K562 (cell line): ENCODE measurements at regions not wholly inside any gene's neighbourhood (a gene's known extent, or its start where the extent isn't known, plus 50 kb on each side); places are given as distances from the start of the nearest gene placed in this dataset.

Experiments
- ATAC-seq: fragments of 200-7000 bp; cut with Tn5 transposase; 3 replicates; pipeline ENCODE4 v1.9.1; 2020; ENCODE audit warnings: moderate library complexity
- BruUV-seq: library from RNA; stranded (reverse); fragments of 400-500 nt; replicated peaks from 2 replicates; lab custom pipeline; 2021; lab: Mats Ljungman, UMichigan
- CTCF ChIA-PET: fragments of 300-600 bp; formaldehyde crosslinking; extraction: SDS; loops from one replicate; lab custom pipeline; 2021; ENCODE audit warnings: low intra/inter-chr PET ratio; lab: Yijun Ruan, JAX
- POLR2A ChIA-PET: fragments of 300-600, 350-650 bp; sonication (Branson Sonifier 250); formaldehyde crosslinking; extraction: SDS; loops from one replicate; lab custom pipeline; 2021; ENCODE audit warnings: antibody characterized with exemption, inconsistent platforms; lab: Yijun Ruan, JAX
- DNase-seq, 4 experiments: peaks; one replicate each; pipeline versions ENCODE4 v3.0.0 to v3.0.0-alpha.2; 2011 to 2018; ENCODE audit warnings: low spot score in 3 of 4, mixed read lengths in 3 of 4; ENCODE audit errors: extremely low read depth in 1 of 4
- FAIRE-seq: peaks from 2 replicates; lab custom pipeline; 2011; peaks lifted over from hg19 to GRCh38; lab: Jason Lieb, UNC
- H2AFZ ChIP-seq: 2 replicates; pipeline ENCODE4 v1.6.0; 2011; ENCODE audit warnings: low read depth, low read length, control low read depth, inconsistent platforms
- H3K27ac ChIP-seq: fragments of 200-600 bp; 3 replicates; pipeline ENCODE4 v1.8.0; 2011; ENCODE audit warnings: low read depth, mild to moderate bottlenecking, control low read depth, inconsistent platforms, low read length, moderate library complexity, mixed read lengths; ENCODE audit errors: extremely low read depth
- H3K27me3 ChIP-seq, 2 experiments: fragments of 300-600 bp in 1 of 2; 2 replicates in 1 of 2; 3 replicates in 1 of 2; pipeline versions ENCODE4 v1.6.0 to v1.8.0; 2011; ENCODE audit warnings: inconsistent platforms in 2 of 2, low read length in 2 of 2, mild to moderate bottlenecking in 1 of 2, mixed read lengths in 1 of 2, moderate library complexity in 1 of 2; ENCODE audit not compliant: control insufficient read depth in 2 of 2, insufficient read depth in 2 of 2
- H3K36me3 ChIP-seq: fragments of 300-600 bp; 3 replicates; pipeline ENCODE4 v1.8.0; 2011; ENCODE audit warnings: mild to moderate bottlenecking, low read length, inconsistent platforms; ENCODE audit not compliant: control insufficient read depth, insufficient read depth
- H3K4me1 ChIP-seq, 2 experiments: fragments of 200-600 bp in 1 of 2; replicated peaks in 1 of 2; 2 replicates in 1 of 2; 3 replicates in 1 of 2; pipeline versions ENCODE4 v1.5.1 to v1.8.0; 2011; ENCODE audit warnings: inconsistent platforms in 2 of 2, low read length in 2 of 2, mild to moderate bottlenecking in 1 of 2, mixed read lengths in 1 of 2, moderate library complexity in 1 of 2; ENCODE audit not compliant: control insufficient read depth in 2 of 2, insufficient read depth in 2 of 2
- H3K4me2 ChIP-seq: 2 replicates; pipeline ENCODE4 v1.6.1; 2011; ENCODE audit warnings: low read length, control low read depth, inconsistent platforms, mixed read lengths; ENCODE audit not compliant: insufficient read depth
- H3K4me3 ChIP-seq: fragments of 200-600 bp; sonication (generic), shearing (Covaris generic); 2 replicates; pipeline ENCODE4 v1.5.1; 2016; ENCODE audit warnings: control low read depth, inconsistent platforms
- H3K79me2 ChIP-seq: fragments of 200-600 bp; 3 replicates; pipeline ENCODE4 v1.8.0; 2011; ENCODE audit warnings: low read length, inconsistent platforms; ENCODE audit not compliant: control insufficient read depth, insufficient read depth
- H3K9ac ChIP-seq, 2 experiments: 2 replicates each; pipeline versions ENCODE4 v1.6.0 to v1.6.1; 2011; ENCODE audit warnings: low read depth in 2 of 2, low read length in 2 of 2, control low read depth in 1 of 2, inconsistent platforms in 1 of 2, mild to moderate bottlenecking in 1 of 2, mixed read lengths in 1 of 2; ENCODE audit not compliant: insufficient read depth in 1 of 2
- H3K9me1 ChIP-seq: one replicate; pipeline ENCODE4 v1.6.0; 2011; ENCODE audit warnings: inconsistent platforms, mild to moderate bottlenecking, low read length, moderate library complexity; ENCODE audit not compliant: control insufficient read depth, insufficient read depth
- H3K9me3 ChIP-seq: replicated peaks from 2 replicates; pipeline ENCODE4 v1.5.1; 2011; ENCODE audit warnings: low read depth, low read length, inconsistent platforms; ENCODE audit not compliant: control insufficient read depth, insufficient read depth
- H4K20me1 ChIP-seq: replicated peaks from 2 replicates; pipeline ENCODE4 v1.6.1; 2011; ENCODE audit warnings: low read length, inconsistent platforms, mixed read lengths; ENCODE audit not compliant: control insufficient read depth, insufficient read depth
- MTA3 ChIP-seq: fragments of 450-650 bp; formaldehyde crosslinking; IDR thresholded peaks from 2 replicates; pipeline ENCODE4 v1.6.1; 2017; ENCODE audit warnings: mild to moderate bottlenecking, borderline replicate concordance
- PREB ChIP-seq: sonication (generic); formaldehyde crosslinking; IDR thresholded peaks from 2 replicates; pipeline ENCODE4 v1.8.1; 2023; ENCODE audit warnings: mild to moderate bottlenecking, missing genetic modification reagents
- PTTG1 ChIP-seq: fragments of 450-650 bp; IDR thresholded peaks from 2 replicates; pipeline ENCODE4 v1.6.1; 2016; ENCODE audit warnings: low read depth, mild to moderate bottlenecking, missing genetic modification characterization, missing compliant biosample characterization
- THAP12 ChIP-seq: fragments of 250-450 bp; sonication (Bioruptor Pico); IDR thresholded peaks from 2 replicates; pipeline ENCODE4 v1.9.0; 2021; ENCODE audit warnings: mild to moderate bottlenecking, inconsistent platforms
- WGBS: fragments of 100-300 bp; shearing (Covaris generic); methylation state at CpG from one replicate; pipeline ENCODE4 v1.1.6; 2016; ENCODE audit warnings: low coverage, mixed read lengths; ENCODE audit not compliant: insufficient coverage; ENCODE audit errors: missing lambda C conversion rate; 5-methylcytosine and 5-hydroxymethylcytosine counted together
- in situ Hi-C: fragments of 300-500 bp; cut with MboI; formaldehyde crosslinking; loops from 4 replicates; pipeline ENCODE4 v1.15.0; 2018; ENCODE audit warnings: inconsistent platforms, mixed read lengths
- intact Hi-C: fragments of 100-400 bp; cut with micrococcal nuclease; formaldehyde crosslinking; loops from 2 replicates; pipeline ENCODE4 v1.14.2; 2022
- TF ChIP-seq, protein P1 (sequence below): sonication (generic); formaldehyde crosslinking; IDR thresholded peaks from 2 replicates; pipeline ENCODE4 v1.9.0; 2022; ENCODE audit warnings: mild to moderate bottlenecking, missing genetic modification reagents

- H3K4me1 ChIP-seq, result peaks cover 0 to 7% of the 10 kb centered on the region in 2 experiments; a peak in 2 of 5 replicates
- in situ Hi-C loops, result no loop called here
- no peak for DNase-seq
These were observed 83.2 kb upstream of the LEP start for GRCh38 chr7:128157906-128158305.

GRCh38 chr7:128158370-128158769, 82.7 kb upstream of the LEP start:
- Histone ChIP-seq H3K27me3 (peaks cover 43 to 71% of the 10 kb centered on the region in 2 experiments; a peak in 4 of 5 replicates), H3K36me3 (no peaks in the 10 kb centered on the region), H2AFZ (no peak overlapping the region), H4K20me1 (peaks cover 3% of the 10 kb centered on the region; the same call in 1 of the 2 replicates), H3K27ac (no peak overlapping the region), H3K4me1 (peaks cover 0 to 7% of the 10 kb centered on the region in 2 experiments; a peak in 2 of 5 replicates), H3K4me3 (no peak overlapping the region), H3K9ac (no peak overlapping the region), H3K9me3 (no peaks in the 10 kb centered on the region), H3K4me2 (no peak overlapping the region), H3K9me1 (no peaks in the 10 kb centered on the region), H3K79me2 (no peaks in the 10 kb centered on the region)
- CTCF ChIA-PET, result no interaction called here
- DNase-seq (no peak), FAIRE-seq (no peak), ATAC-seq (no peak)
- POLR2A ChIA-PET, result interaction anchor here (0.6 to 0.7 kb wide), 2 partner anchors 16 to 39 kb away, joined by 3 read pairs; no protein-coding TSS in a partner anchor
- intact Hi-C loops (no loop called here), in situ Hi-C loops (no loop called here)
- no TSS peak for BruUV-seq
- TF ChIP-seq, protein P1, sequence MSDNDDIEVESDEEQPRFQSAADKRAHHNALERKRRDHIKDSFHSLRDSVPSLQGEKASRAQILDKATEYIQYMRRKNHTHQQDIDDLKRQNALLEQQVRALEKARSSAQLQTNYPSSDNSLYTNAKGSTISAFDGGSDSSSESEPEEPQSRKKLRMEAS (CRISPR knock-in tag), result no peak
- no peak for TF ChIP-seq THAP12 (CRISPR knock-in tag)
- TF ChIP-seq MTA3, result no peak
- TF ChIP-seq PREB (CRISPR knock-in tag), result no peak
- WGBS, result 0% methylated on average over 3 of the region's 3 CpGs

More at GRCh38 chr7:128157906-128158305, 83.2 kb upstream of the LEP start:
- ChIA-PET POLR2A (interaction anchor here (0.7 kb wide), 1 partner anchor 17 kb away, joined by 3 read pairs; no protein-coding TSS in a partner anchor), CTCF (no interaction called here)
- FAIRE-seq (no peak), ATAC-seq (no peak)
- H3K9me3 ChIP-seq, result no peaks in the 10 kb centered on the region
- TF ChIP-seq PTTG1 (tag), result no peak
- peaks cover 43 to 70% of the 10 kb centered on the region in 2 experiments; a peak in 4 of 5 replicates for H3K27me3 ChIP-seq
- no TSS peak for BruUV-seq
- peaks cover 3% of the 10 kb centered on the region; the same call in 1 of the 2 replicates for H4K20me1 ChIP-seq
- no peak overlapping the region for H2AFZ ChIP-seq
- WGBS, result 0% methylated on average over 7 of the region's 7 CpGs
- H3K4me2 ChIP-seq, result no peak overlapping the region
- H3K27ac ChIP-seq, result no peak overlapping the region
- intact Hi-C loops, result no loop called here
- no peaks in the 10 kb centered on the region for H3K9me1 ChIP-seq
- no peaks in the 10 kb centered on the region for H3K36me3 ChIP-seq
- H3K9ac ChIP-seq, result no peak overlapping the region
- H3K79me2 ChIP-seq, result no peaks in the 10 kb centered on the region
- no peak overlapping the region for H3K4me3 ChIP-seq
